K562 (cell line): ENCODE measurements at regions not wholly inside any gene's neighbourhood (a gene's known extent, or its start where the extent isn't known, plus 50 kb on each side); places are given as distances from the start of the nearest gene placed in this dataset.

Experiments
- ATAC-seq: fragments of 200-7000 bp; cut with Tn5 transposase; 3 replicates; pipeline ENCODE4 v1.9.1; 2020; ENCODE audit warnings: moderate library complexity
- BruUV-seq: library from RNA; stranded (reverse); fragments of 400-500 nt; replicated peaks from 2 replicates; lab custom pipeline; 2021; lab: Mats Ljungman, UMichigan
- CTCF ChIA-PET: fragments of 300-600 bp; formaldehyde crosslinking; extraction: SDS; loops from one replicate; lab custom pipeline; 2021; ENCODE audit warnings: low intra/inter-chr PET ratio; lab: Yijun Ruan, JAX
- POLR2A ChIA-PET: fragments of 300-600, 350-650 bp; sonication (Branson Sonifier 250); formaldehyde crosslinking; extraction: SDS; loops from one replicate; lab custom pipeline; 2021; ENCODE audit warnings: antibody characterized with exemption, inconsistent platforms; lab: Yijun Ruan, JAX
- DNase-seq, 4 experiments: peaks; one replicate each; pipeline versions ENCODE4 v3.0.0 to v3.0.0-alpha.2; 2011 to 2018; ENCODE audit warnings: low spot score in 3 of 4, mixed read lengths in 3 of 4; ENCODE audit errors: extremely low read depth in 1 of 4
- FAIRE-seq: peaks from 2 replicates; lab custom pipeline; 2011; peaks lifted over from hg19 to GRCh38; lab: Jason Lieb, UNC
- H2AFZ ChIP-seq: 2 replicates; pipeline ENCODE4 v1.6.0; 2011; ENCODE audit warnings: low read depth, low read length, control low read depth, inconsistent platforms
- H3K27ac ChIP-seq: fragments of 200-600 bp; 3 replicates; pipeline ENCODE4 v1.8.0; 2011; ENCODE audit warnings: low read depth, mild to moderate bottlenecking, control low read depth, inconsistent platforms, low read length, moderate library complexity, mixed read lengths; ENCODE audit errors: extremely low read depth
- H3K27me3 ChIP-seq, 2 experiments: fragments of 300-600 bp in 1 of 2; 2 replicates in 1 of 2; 3 replicates in 1 of 2; pipeline versions ENCODE4 v1.6.0 to v1.8.0; 2011; ENCODE audit warnings: inconsistent platforms in 2 of 2, low read length in 2 of 2, mild to moderate bottlenecking in 1 of 2, mixed read lengths in 1 of 2, moderate library complexity in 1 of 2; ENCODE audit not compliant: control insufficient read depth in 2 of 2, insufficient read depth in 2 of 2
- H3K36me3 ChIP-seq: fragments of 300-600 bp; 3 replicates; pipeline ENCODE4 v1.8.0; 2011; ENCODE audit warnings: mild to moderate bottlenecking, low read length, inconsistent platforms; ENCODE audit not compliant: control insufficient read depth, insufficient read depth
- H3K4me1 ChIP-seq, 2 experiments: fragments of 200-600 bp in 1 of 2; replicated peaks in 1 of 2; 2 replicates in 1 of 2; 3 replicates in 1 of 2; pipeline versions ENCODE4 v1.5.1 to v1.8.0; 2011; ENCODE audit warnings: inconsistent platforms in 2 of 2, low read length in 2 of 2, mild to moderate bottlenecking in 1 of 2, mixed read lengths in 1 of 2, moderate library complexity in 1 of 2; ENCODE audit not compliant: control insufficient read depth in 2 of 2, insufficient read depth in 2 of 2
- H3K4me2 ChIP-seq: 2 replicates; pipeline ENCODE4 v1.6.1; 2011; ENCODE audit warnings: low read length, control low read depth, inconsistent platforms, mixed read lengths; ENCODE audit not compliant: insufficient read depth
- H3K4me3 ChIP-seq: fragments of 200-600 bp; sonication (generic), shearing (Covaris generic); 2 replicates; pipeline ENCODE4 v1.5.1; 2016; ENCODE audit warnings: control low read depth, inconsistent platforms
- H3K79me2 ChIP-seq: fragments of 200-600 bp; 3 replicates; pipeline ENCODE4 v1.8.0; 2011; ENCODE audit warnings: low read length, inconsistent platforms; ENCODE audit not compliant: control insufficient read depth, insufficient read depth
- H3K9ac ChIP-seq, 2 experiments: 2 replicates each; pipeline versions ENCODE4 v1.6.0 to v1.6.1; 2011; ENCODE audit warnings: low read depth in 2 of 2, low read length in 2 of 2, control low read depth in 1 of 2, inconsistent platforms in 1 of 2, mild to moderate bottlenecking in 1 of 2, mixed read lengths in 1 of 2; ENCODE audit not compliant: insufficient read depth in 1 of 2
- H3K9me1 ChIP-seq: one replicate; pipeline ENCODE4 v1.6.0; 2011; ENCODE audit warnings: inconsistent platforms, mild to moderate bottlenecking, low read length, moderate library complexity; ENCODE audit not compliant: control insufficient read depth, insufficient read depth
- H3K9me3 ChIP-seq: replicated peaks from 2 replicates; pipeline ENCODE4 v1.5.1; 2011; ENCODE audit warnings: low read depth, low read length, inconsistent platforms; ENCODE audit not compliant: control insufficient read depth, insufficient read depth
- H4K20me1 ChIP-seq: replicated peaks from 2 replicates; pipeline ENCODE4 v1.6.1; 2011; ENCODE audit warnings: low read length, inconsistent platforms, mixed read lengths; ENCODE audit not compliant: control insufficient read depth, insufficient read depth
- BACH1 ChIP-seq: fragments of 200-800 bp; sonication (Bioruptor generic); IDR thresholded peaks from 2 replicates; pipeline ENCODE4 v1.6.1; 2016; ENCODE audit warnings: missing genetic modification characterization, missing compliant biosample characterization
- ETV1 ChIP-seq: fragments of 450-650 bp; conservative IDR thresholded peaks from 2 replicates; pipeline ENCODE4 v1.6.1; 2016; ENCODE audit warnings: missing genetic modification characterization, control low read depth, low read depth, missing compliant biosample characterization
- FOXA3 ChIP-seq, 2 experiments: fragments of 450-650 bp in 1 of 2; sonication (generic) in 1 of 2; formaldehyde crosslinking; IDR thresholded peaks in 1 of 2; conservative IDR thresholded peaks in 1 of 2; 2 replicates each; pipeline versions ENCODE4 v1.4.0 to v1.8.0; 2020 to 2022; ENCODE audit warnings: mild to moderate bottlenecking in 2 of 2, missing genetic modification reagents in 1 of 2
- FOXP4 ChIP-seq: sonication (generic); formaldehyde crosslinking; IDR thresholded peaks from 2 replicates; pipeline ENCODE4 v1.8.0; 2022; ENCODE audit warnings: mild to moderate bottlenecking, missing genetic modification reagents, borderline replicate concordance
- MLLT1 ChIP-seq, 2 experiments: fragments of 450-650 bp; IDR thresholded peaks; 2 replicates each; pipeline ENCODE4 v1.6.1; 2016
- NFYB ChIP-seq: IDR thresholded peaks from 2 replicates; pipeline ENCODE4 v1.6.1; 2011; ENCODE audit warnings: mild to moderate bottlenecking, moderate library complexity; ENCODE audit not compliant: insufficient read length; ENCODE audit errors: extremely low read depth
- SIN3B ChIP-seq: fragments of 450-650 bp; IDR thresholded peaks from 2 replicates; pipeline ENCODE4 v1.6.1; 2017; ENCODE audit warnings: low read depth, mild to moderate bottlenecking, moderate library complexity
- ZNF274 ChIP-seq: IDR thresholded peaks from 2 replicates; pipeline ENCODE4 v1.6.1; 2011; ENCODE audit warnings: low read depth, mild to moderate bottlenecking, low read length, moderate library complexity, borderline replicate concordance
- ZNF280A ChIP-seq: fragments of 450-650 bp; IDR thresholded peaks from 2 replicates; pipeline ENCODE4 v1.6.1; 2018; ENCODE audit warnings: mild to moderate bottlenecking, low read depth; ENCODE audit not compliant: partially characterized antibody
- ZNF347 ChIP-seq: fragments of 450-650 bp; formaldehyde crosslinking; IDR thresholded peaks from 2 replicates; pipeline ENCODE4 v1.4.0; 2020; ENCODE audit warnings: low read depth, mild to moderate bottlenecking, moderate library complexity
- ZNF57 ChIP-seq: fragments of 450-650 bp; formaldehyde crosslinking; IDR thresholded peaks from 2 replicates; pipeline ENCODE4 v1.4.0; 2020; ENCODE audit warnings: mild to moderate bottlenecking, moderate library complexity
- ZNF695 ChIP-seq: fragments of 450-650 bp; formaldehyde crosslinking; IDR thresholded peaks from 2 replicates; pipeline ENCODE4 v1.4.0; 2020; ENCODE audit warnings: mild to moderate bottlenecking, moderate library complexity
- ZNF764 ChIP-seq: fragments of 250-450 bp; sonication (Bioruptor Pico); IDR thresholded peaks from 2 replicates; pipeline ENCODE4 v1.4.0; 2020; ENCODE audit warnings: low read depth, mild to moderate bottlenecking, moderate library complexity
- in situ Hi-C: fragments of 300-500 bp; cut with MboI; formaldehyde crosslinking; loops from 4 replicates; pipeline ENCODE4 v1.15.0; 2018; ENCODE audit warnings: inconsistent platforms, mixed read lengths
- intact Hi-C: fragments of 100-400 bp; cut with micrococcal nuclease; formaldehyde crosslinking; loops from 2 replicates; pipeline ENCODE4 v1.14.2; 2022

GRCh38 chr3:36149447-36149865 lies 230.8 kb upstream of the STAC start:
- H4K20me1 ChIP-seq: no peaks in the 10 kb centered on the region
- no peak overlapping the region for H3K9ac ChIP-seq
- no peak for TF ChIP-seq ZNF347 (CRISPR knock-in tag)
- no peak for TF ChIP-seq ETV1 (tag)
- TF ChIP-seq ZNF274: no peak
- H3K9me3 ChIP-seq: no peaks in the 10 kb centered on the region
- FAIRE-seq: no peak
- H2AFZ ChIP-seq: no peak overlapping the region
- no peak overlapping the region for H3K4me3 ChIP-seq
- no peak for DNase-seq
- ChIA-PET CTCF (no interaction called here), POLR2A (no interaction called here)
- no peaks in the 10 kb centered on the region for H3K79me2 ChIP-seq
- no peak overlapping the region for H3K27ac ChIP-seq
- H3K36me3 ChIP-seq: no peaks in the 10 kb centered on the region
- H3K4me2 ChIP-seq: no peak overlapping the region
- no TSS peak for BruUV-seq
- intact Hi-C loops: no loop called here
- H3K4me1 ChIP-seq: no peaks in the 10 kb centered on the region
- no peak for ATAC-seq
- H3K9me1 ChIP-seq: no peaks in the 10 kb centered on the region
- H3K27me3 ChIP-seq: no peaks in the 10 kb centered on the region
- in situ Hi-C loops: no loop called here

- no TSS peak for BruUV-seq
- Histone ChIP-seq H3K9me3 (no peaks in the 10 kb centered on the region; the same call in 1 of the 2 replicates), H3K9me1 (no peaks in the 10 kb centered on the region), H3K4me2 (no peak overlapping the region), H3K27me3 (no peaks in the 10 kb centered on the region), H3K27ac (no peak overlapping the region), H3K36me3 (no peaks in the 10 kb centered on the region), H3K4me1 (no peaks in the 10 kb centered on the region), H3K9ac (no peak overlapping the region), H4K20me1 (no peaks in the 10 kb centered on the region), H3K79me2 (no peaks in the 10 kb centered on the region), H2AFZ (no peak overlapping the region), H3K4me3 (no peak overlapping the region)
- intact Hi-C loops (no loop called here), in situ Hi-C loops (no loop called here)
- ATAC-seq (no peak), DNase-seq (no peak), FAIRE-seq (no peak)
- ChIA-PET POLR2A (no interaction called here), CTCF (no interaction called here)
- TF ChIP-seq ZNF695 (CRISPR knock-in tag) (no peak), FOXP4 (no peak), NFYB (no peak), ZNF280A (no peak), SIN3B (no peak), FOXA3 (CRISPR knock-in tag; conservative IDR thresholded peaks at IDR 0.05 in 1 of 2, IDR thresholded peaks at IDR 0.05 in 1 of 2) (no peak), MLLT1 (IDR thresholded peaks at IDR 0.05) (no peak), ZNF764 (CRISPR knock-in tag) (no peak), BACH1 (no peak), ZNF57 (no peak)
Measured at GRCh38 chr3:36155515-36155914, 224.8 kb upstream of the STAC start.
